ENCODE measurements at regions not wholly inside any gene's neighbourhood (a gene's known extent, or its start where the extent isn't known, plus 50 kb on each side); places are given as distances from the start of the nearest gene placed in this dataset.
A peak's percentile ranks its signal among the peaks of the same experiment; 100 is the strongest.

GRCh38 chr21:26686278-26686677, 113.2 kb upstream of the CYYR1 start:
- H3K9me3 Mint-ChIP-seq, result peaks cover 12% of the 10 kb centered on the region
- TF ChIP-seq CTCF (IDR thresholded peaks at IDR 0.05), result no peak
- POLR2A ChIA-PET, result no interaction called here
- H3K27ac Mint-ChIP-seq, result no peak overlapping the region
- H3K4me1 Mint-ChIP-seq, result no peaks in the 10 kb centered on the region
- DNase-seq, result no peak
- H3K36me3 Mint-ChIP-seq (ENCODE audit: low read depth), result no peaks in the 10 kb centered on the region
- H3K4me3 Mint-ChIP-seq, result no peak overlapping the region
- CTCF ChIA-PET, result interaction anchor here (1.2 kb wide), 1 partner anchor 31 kb away, joined by 3 read pairs; no protein-coding TSS in a partner anchor
- intact Hi-C loops (cut with micrococcal nuclease), result loop anchor here (5.0 kb wide), 1 partner anchor 719 kb away; no protein-coding TSS in a partner anchor
- H3K27me3 Mint-ChIP-seq, result no peaks in the 10 kb centered on the region
- peak; percentile 57 for ATAC-seq (ENCODE audit: low read depth)

GRCh38 chr21:26684889-26685288, 111.8 kb upstream of the CYYR1 start:
- Mint-ChIP-seq H3K4me1 (no peaks in the 10 kb centered on the region), H3K36me3 (ENCODE audit: low read depth) (no peaks in the 10 kb centered on the region), H3K9me3 (peaks cover 7% of the 10 kb centered on the region), H3K4me3 (no peak overlapping the region), H3K27ac (no peak overlapping the region), H3K27me3 (no peaks in the 10 kb centered on the region)
- POLR2A ChIA-PET, result no interaction called here
- CTCF ChIA-PET, result no interaction called here
- ATAC-seq (ENCODE audit: low read depth) (no peak), DNase-seq (no peak)
- intact Hi-C loops (cut with micrococcal nuclease), result loop anchor here (5.0 kb wide), 1 partner anchor 718 kb away; no protein-coding TSS in a partner anchor
- TF ChIP-seq CTCF (IDR thresholded peaks at IDR 0.05), result no peak

GRCh38 chr21:26683996-26684395, 110.9 kb upstream of the CYYR1 start:
- no peak for TF ChIP-seq CTCF (IDR thresholded peaks at IDR 0.05)
- ChIA-PET CTCF (no interaction called here), POLR2A (no interaction called here)
- Mint-ChIP-seq H3K36me3 (ENCODE audit: low read depth) (no peaks in the 10 kb centered on the region), H3K4me1 (no peaks in the 10 kb centered on the region), H3K27ac (no peak overlapping the region), H3K27me3 (no peaks in the 10 kb centered on the region), H3K9me3 (peaks cover 7% of the 10 kb centered on the region), H3K4me3 (no peak overlapping the region)
- DNase-seq (no peak), ATAC-seq (ENCODE audit: low read depth) (no peak)
- intact Hi-C loops (cut with micrococcal nuclease), result no loop called here

- no peaks in the 10 kb centered on the region for H3K36me3 Mint-ChIP-seq (ENCODE audit: low read depth)
- TF ChIP-seq CTCF (IDR thresholded peaks at IDR 0.05), result no peak
These were observed 106.2 kb upstream of the CYYR1 start for GRCh38 chr21:26679284-26679683.

GRCh38 chr21:26674323-26674722, 101.2 kb upstream of the CYYR1 start:
- POLR2A ChIA-PET, result no interaction called here

More at GRCh38 chr21:26679284-26679683, 106.2 kb upstream of the CYYR1 start:
- ChIA-PET POLR2A (no interaction called here), CTCF (no interaction called here)
- Mint-ChIP-seq H3K4me3 (no peak overlapping the region), H3K4me1 (no peaks in the 10 kb centered on the region), H3K27ac (no peak overlapping the region), H3K27me3 (no peaks in the 10 kb centered on the region), H3K9me3 (no peaks in the 10 kb centered on the region)
- DNase-seq (no peak), ATAC-seq (ENCODE audit: low read depth) (no peak)
- intact Hi-C loops (cut with micrococcal nuclease), result no loop called here

More at GRCh38 chr21:26674323-26674722, 101.2 kb upstream of the CYYR1 start:
- Mint-ChIP-seq H3K9me3 (no peaks in the 10 kb centered on the region), H3K36me3 (ENCODE audit: low read depth) (no peaks in the 10 kb centered on the region), H3K4me3 (no peak overlapping the region), H3K4me1 (no peaks in the 10 kb centered on the region), H3K27ac (no peak overlapping the region), H3K27me3 (peaks cover 5% of the 10 kb centered on the region)
- CTCF ChIA-PET, result no interaction called here
- ATAC-seq (ENCODE audit: low read depth) (no peak), DNase-seq (no peak)
- intact Hi-C loops (cut with micrococcal nuclease), result no loop called here
- TF ChIP-seq CTCF (IDR thresholded peaks at IDR 0.05), result no peak

Measured in activated B cell treated with CpG ODN at 0.5 μM for 24 hours (primary cell).